ENCODE measurements at regions not wholly inside any gene's neighbourhood (a gene's known extent, or its start where the extent isn't known, plus 50 kb on each side); places are given as distances from the start of the nearest gene placed in this dataset.
A peak's percentile ranks its signal among the peaks of the same experiment; 100 is the strongest.

GRCh38 chr5:56352808-56353590 lies 119.9 kb upstream of the ANKRD55 start:
- no peak for DNase-seq (ENCODE audit: low read depth)
- no peak overlapping the region for H3K4me3 ChIP-seq (ENCODE audit: low read length)
- TF ChIP-seq CTCF (conservative IDR thresholded peaks at IDR 0.05; ENCODE audit: low read length) = no peak

- no peak for TF ChIP-seq CTCF (conservative IDR thresholded peaks at IDR 0.05; ENCODE audit: low read length)
- DNase-seq (ENCODE audit: low read depth) = peak; percentile 70
- no peak overlapping the region for H3K4me3 ChIP-seq (ENCODE audit: low read length)
Measured at GRCh38 chr5:56350597-56351170, 117.6 kb upstream of the ANKRD55 start.

- TF ChIP-seq CTCF (conservative IDR thresholded peaks at IDR 0.05; ENCODE audit: low read length) = no peak
- no peak for DNase-seq (ENCODE audit: low read depth)
- H3K4me3 ChIP-seq (ENCODE audit: low read length) = no peak overlapping the region
Measured at GRCh38 chr5:56350011-56350596, 117.0 kb upstream of the ANKRD55 start.

- TF ChIP-seq CTCF (conservative IDR thresholded peaks at IDR 0.05; ENCODE audit: low read length) = no peak
- no peak for DNase-seq (ENCODE audit: low read depth)
- no peak overlapping the region for H3K4me3 ChIP-seq (ENCODE audit: low read length)
Measured at GRCh38 chr5:56349461-56349860, 116.3 kb upstream of the ANKRD55 start.

GRCh38 chr5:56346741-56347535 lies 113.8 kb upstream of the ANKRD55 start:
- TF ChIP-seq CTCF (conservative IDR thresholded peaks at IDR 0.05; ENCODE audit: low read length) = no peak
- no peak overlapping the region for H3K4me3 ChIP-seq (ENCODE audit: low read length)
- peak; percentile 90 for DNase-seq (ENCODE audit: low read depth)

- no peak overlapping the region for H3K4me3 ChIP-seq (ENCODE audit: low read length)
- DNase-seq (ENCODE audit: low read depth) = no peak
- no peak for TF ChIP-seq CTCF (conservative IDR thresholded peaks at IDR 0.05; ENCODE audit: low read length)
Measured at GRCh38 chr5:56346044-56346710, 113.0 kb upstream of the ANKRD55 start.
